ENCODE measurements at regions not wholly inside any gene's neighbourhood (a gene's known extent, or its start where the extent isn't known, plus 50 kb on each side); places are given as distances from the start of the nearest gene placed in this dataset.

DNA sequence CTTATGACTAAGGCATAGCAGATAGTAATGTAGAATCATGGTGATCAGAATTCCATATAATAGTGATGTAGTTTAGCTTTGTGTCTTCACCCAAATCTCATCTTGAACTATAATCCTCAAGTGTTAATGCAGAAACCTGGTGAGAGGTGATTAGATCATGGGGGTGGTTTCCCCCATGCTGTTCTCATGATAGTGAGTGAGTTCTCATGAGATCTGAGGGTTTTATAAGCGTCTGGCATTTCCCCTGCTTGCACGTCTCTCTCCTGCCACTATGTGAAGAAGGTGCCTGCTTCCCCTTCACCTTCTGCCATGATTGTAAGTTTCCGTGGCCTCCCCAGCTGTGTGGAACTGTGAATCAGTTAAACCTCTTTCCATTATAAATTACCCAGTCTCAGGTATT, 138.7 kb upstream of the CBLB start:
- no peak overlapping the region for H2AFZ ChIP-seq (ENCODE audit: low read depth)
- H3K27me3 ChIP-seq (ENCODE audit: insufficient read depth), result no peaks in the 10 kb centered on the region
- H3K4me2 ChIP-seq, result no peak overlapping the region
- H3K36me3 ChIP-seq (replicated peaks in 1 of 2; ENCODE audit: control insufficient read depth in 1 of 2, insufficient read depth in 2 of 2, low read length in 1 of 2), result no peaks in the 10 kb centered on the region
- no peaks in the 10 kb centered on the region for H4K20me1 ChIP-seq (ENCODE audit: insufficient read depth)
- no peaks in the 10 kb centered on the region; a peak in 1 of 4 replicates for H3K4me1 ChIP-seq (ENCODE audit: control insufficient read depth in 1 of 2, insufficient read depth in 2 of 2, low read depth in 1 of 2, low read length in 1 of 2)
- no peak overlapping the region for H3K27ac ChIP-seq (ENCODE audit: low read depth in 2 of 2, low read length in 1 of 2)
- no peak overlapping the region for H3K9ac ChIP-seq
- H3K4me3 ChIP-seq (ENCODE audit: low read depth in 2 of 2, low read length in 1 of 2), result no peak overlapping the region
- no peaks in the 10 kb centered on the region for H3K79me2 ChIP-seq (ENCODE audit: insufficient read depth)
- no peaks in the 10 kb centered on the region for H3K9me2 ChIP-seq
- ChIA-PET POLR2A (no interaction called here), CTCF (no interaction called here)
- TF ChIP-seq RAD21 (IDR thresholded peaks at IDR 0.05; ENCODE audit: low read length) (no peak), CHD2 (IDR thresholded peaks at IDR 0.05; ENCODE audit: low read length, partially characterized antibody) (no peak), RFX5 (IDR thresholded peaks at IDR 0.05; ENCODE audit: low read length) (no peak), ELF1 (IDR thresholded peaks at IDR 0.05) (no peak), POLR2AphosphoS5 (IDR thresholded peaks at IDR 0.05; ENCODE audit: low read depth, low read length) (no peak)
- TF ChIP-seq, protein P1, sequence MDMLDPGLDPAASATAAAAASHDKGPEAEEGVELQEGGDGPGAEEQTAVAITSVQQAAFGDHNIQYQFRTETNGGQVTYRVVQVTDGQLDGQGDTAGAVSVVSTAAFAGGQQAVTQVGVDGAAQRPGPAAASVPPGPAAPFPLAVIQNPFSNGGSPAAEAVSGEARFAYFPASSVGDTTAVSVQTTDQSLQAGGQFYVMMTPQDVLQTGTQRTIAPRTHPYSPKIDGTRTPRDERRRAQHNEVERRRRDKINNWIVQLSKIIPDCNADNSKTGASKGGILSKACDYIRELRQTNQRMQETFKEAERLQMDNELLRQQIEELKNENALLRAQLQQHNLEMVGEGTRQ (IDR thresholded peaks at IDR 0.05; ENCODE audit: borderline replicate concordance, low read depth, low read length), result no peak
- WGBS (ENCODE audit: low lambda C conversion rate), result 84% methylated on average over 3 of the region's 3 CpGs
- H3K9me3 ChIP-seq, result no peaks in the 10 kb centered on the region
- no peak for DNase-seq
- no peaks in the 10 kb centered on the region for H3F3A ChIP-seq (replicated peaks; ENCODE audit: insufficient read depth)

DNA sequence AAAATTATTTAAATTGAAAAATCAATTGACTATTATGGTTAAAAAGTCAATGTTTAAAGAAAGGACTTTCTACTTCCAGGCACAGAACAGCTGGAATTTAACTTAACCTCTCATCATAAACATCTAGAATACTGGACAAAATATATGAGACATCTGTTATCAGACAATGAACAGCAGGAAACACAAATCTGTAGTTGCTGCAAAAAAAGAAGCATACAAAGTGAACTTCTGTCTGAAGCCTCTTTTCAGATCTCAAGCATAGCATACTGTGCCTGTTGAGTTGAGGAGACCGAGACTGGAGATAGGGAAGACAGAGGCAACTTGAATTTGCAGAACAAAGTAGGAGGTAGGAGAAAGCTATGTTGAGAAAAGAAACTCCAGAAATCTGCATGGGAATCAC, 140.0 kb upstream of the CBLB start:
- CTCF ChIA-PET, result no interaction called here

More for the DNA sequence above, 140.0 kb upstream of the CBLB start:
- POLR2A ChIA-PET, result no interaction called here
- DNase-seq, result no peak
- H3K79me2 ChIP-seq (ENCODE audit: insufficient read depth), result no peaks in the 10 kb centered on the region
- H2AFZ ChIP-seq (ENCODE audit: low read depth), result no peak overlapping the region
- no peaks in the 10 kb centered on the region for H3K9me2 ChIP-seq
- no peaks in the 10 kb centered on the region for H3K36me3 ChIP-seq (replicated peaks in 1 of 2; ENCODE audit: control insufficient read depth in 1 of 2, insufficient read depth in 2 of 2, low read length in 1 of 2)
- no peak overlapping the region for H3K4me2 ChIP-seq
- no peak for TF ChIP-seq MEF2A (IDR thresholded peaks at IDR 0.05; ENCODE audit: borderline replicate concordance, low read depth)
- TF ChIP-seq TAF1 (IDR thresholded peaks at IDR 0.05; ENCODE audit: borderline replicate concordance, low read depth, low read length), result no peak
- TF ChIP-seq FOXJ3 (CRISPR knock-in tag; IDR thresholded peaks at IDR 0.05), result no peak
- no peak for TF ChIP-seq CHD2 (IDR thresholded peaks at IDR 0.05; ENCODE audit: low read length, partially characterized antibody)
- TF ChIP-seq, protein P2, sequence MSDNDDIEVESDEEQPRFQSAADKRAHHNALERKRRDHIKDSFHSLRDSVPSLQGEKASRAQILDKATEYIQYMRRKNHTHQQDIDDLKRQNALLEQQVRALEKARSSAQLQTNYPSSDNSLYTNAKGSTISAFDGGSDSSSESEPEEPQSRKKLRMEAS (IDR thresholded peaks at IDR 0.05; ENCODE audit: low read depth), result no peak
- no peak for TF ChIP-seq FOSL2 (IDR thresholded peaks at IDR 0.05; ENCODE audit: borderline replicate concordance, low read depth)
- TF ChIP-seq GABPA (IDR thresholded peaks at IDR 0.05; ENCODE audit: low read depth), result no peak
- no peak for TF ChIP-seq POLR2AphosphoS5 (IDR thresholded peaks at IDR 0.05; ENCODE audit: low read depth, low read length)
- no peak for TF ChIP-seq EP300 (IDR thresholded peaks at IDR 0.05; ENCODE audit: borderline replicate concordance in 1 of 2, low read depth in 1 of 2, low read length in 1 of 2)
- TF ChIP-seq, protein P3, sequence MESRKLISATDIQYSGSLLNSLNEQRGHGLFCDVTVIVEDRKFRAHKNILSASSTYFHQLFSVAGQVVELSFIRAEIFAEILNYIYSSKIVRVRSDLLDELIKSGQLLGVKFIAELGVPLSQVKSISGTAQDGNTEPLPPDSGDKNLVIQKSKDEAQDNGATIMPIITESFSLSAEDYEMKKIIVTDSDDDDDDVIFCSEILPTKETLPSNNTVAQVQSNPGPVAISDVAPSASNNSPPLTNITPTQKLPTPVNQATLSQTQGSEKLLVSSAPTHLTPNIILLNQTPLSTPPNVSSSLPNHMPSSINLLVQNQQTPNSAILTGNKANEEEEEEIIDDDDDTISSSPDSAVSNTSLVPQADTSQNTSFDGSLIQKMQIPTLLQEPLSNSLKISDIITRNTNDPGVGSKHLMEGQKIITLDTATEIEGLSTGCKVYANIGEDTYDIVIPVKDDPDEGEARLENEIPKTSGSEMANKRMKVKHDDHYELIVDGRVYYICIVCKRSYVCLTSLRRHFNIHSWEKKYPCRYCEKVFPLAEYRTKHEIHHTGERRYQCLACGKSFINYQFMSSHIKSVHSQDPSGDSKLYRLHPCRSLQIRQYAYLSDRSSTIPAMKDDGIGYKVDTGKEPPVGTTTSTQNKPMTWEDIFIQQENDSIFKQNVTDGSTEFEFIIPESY (IDR thresholded peaks at IDR 0.05; ENCODE audit: borderline replicate concordance, low read depth), result no peak
- no peaks in the 10 kb centered on the region for H3K9me3 ChIP-seq
- no peaks in the 10 kb centered on the region for H4K20me1 ChIP-seq (ENCODE audit: insufficient read depth)
- peaks cover 3% of the 10 kb centered on the region for H3F3A ChIP-seq (replicated peaks; ENCODE audit: insufficient read depth)
- no peak overlapping the region for H3K9ac ChIP-seq
- no peak overlapping the region for H3K27ac ChIP-seq (ENCODE audit: low read depth in 2 of 2, low read length in 1 of 2)
- H3K4me1 ChIP-seq (ENCODE audit: control insufficient read depth in 1 of 2, insufficient read depth in 2 of 2, low read depth in 1 of 2, low read length in 1 of 2), result no peaks in the 10 kb centered on the region; a peak in 1 of 4 replicates
- 79% methylated on average over 1 of the region's 1 CpG for WGBS (ENCODE audit: low lambda C conversion rate)
- H3K4me3 ChIP-seq (ENCODE audit: low read depth in 2 of 2, low read length in 1 of 2), result no peak overlapping the region
- no peaks in the 10 kb centered on the region for H3K27me3 ChIP-seq (ENCODE audit: insufficient read depth)

Measured in SK-N-SH (cell line).